H1 (cell line): ENCODE measurements at regions not wholly inside any gene's neighbourhood (a gene's known extent, or its start where the extent isn't known, plus 50 kb on each side); places are given as distances from the start of the nearest gene placed in this dataset.

Experiments
- CTCF ChIA-PET: fragments of 300-600 bp; sonication (Branson Sonifier 250); formaldehyde crosslinking; loops from one replicate; lab custom pipeline; 2021; ENCODE audit not compliant: partially characterized antibody; lab: Charles Lee
- POLR2A ChIA-PET: fragments of 300-600 bp; sonication (Branson Sonifier 250); formaldehyde crosslinking; loops from one replicate; lab custom pipeline; 2021; ENCODE audit warnings: inconsistent platforms; ENCODE audit not compliant: partially characterized antibody; lab: Charles Lee
- DNase-seq, 2 experiments: peaks; one replicate each; pipeline versions ENCODE4 v3.0.0 to v3.0.0-alpha.2; 2010 to 2022; ENCODE audit warnings: low spot score in 2 of 2, low read depth in 1 of 2, mixed read lengths in 1 of 2
- FAIRE-seq: peaks from 2 replicates; lab custom pipeline; 2011; peaks lifted over from hg19 to GRCh38; lab: Jason Lieb, UNC
- H2AFZ ChIP-seq: 2 replicates; pipeline ENCODE4 v1.8.1; 2012; ENCODE audit warnings: low read length, inconsistent platforms
- H2AK5ac ChIP-seq: 2 replicates; pipeline ENCODE4 v1.6.1; 2013; ENCODE audit warnings: low read depth, low read length
- H2BK120ac ChIP-seq: replicated peaks from 2 replicates; pipeline ENCODE3; 2013; ENCODE audit warnings: low read depth, low read length, inconsistent platforms
- H2BK12ac ChIP-seq: 2 replicates; pipeline ENCODE4 v1.6.1; 2013; ENCODE audit warnings: low read depth, low read length
- H2BK15ac ChIP-seq: 2 replicates; pipeline ENCODE4 v1.6.1; 2013; ENCODE audit warnings: low read length
- H2BK20ac ChIP-seq: 2 replicates; pipeline ENCODE4 v1.6.1; 2013; ENCODE audit warnings: low read length
- H2BK5ac ChIP-seq: 2 replicates; pipeline ENCODE4 v1.6.1; 2013; ENCODE audit warnings: low read depth, low read length
- H3K14ac ChIP-seq: 2 replicates; pipeline ENCODE4 v1.6.1; 2013; ENCODE audit warnings: inconsistent platforms; ENCODE audit not compliant: insufficient read length
- H3K18ac ChIP-seq: 2 replicates; pipeline ENCODE4 v1.6.1; 2013; ENCODE audit warnings: low read length; ENCODE audit errors: extremely low read depth
- H3K23ac ChIP-seq: 2 replicates; pipeline ENCODE4 v1.6.1; 2013; ENCODE audit warnings: inconsistent platforms; ENCODE audit not compliant: insufficient read length
- H3K23me2 ChIP-seq: 2 replicates; pipeline ENCODE4 v1.6.1; 2013; ENCODE audit warnings: low read depth, low read length
- H3K27ac ChIP-seq: 2 replicates; pipeline ENCODE4 v1.6.1; 2011; ENCODE audit warnings: low read depth, low read length, inconsistent platforms
- H3K27me3 ChIP-seq, 4 experiments: replicated peaks in 1 of 4; 1 replicate in 1 of 4; 2 replicates in 3 of 4; pipeline versions ENCODE4 v1.6.1 to v1.8.1; 2011 to 2013; ENCODE audit warnings: low read length in 3 of 4, mild to moderate bottlenecking in 3 of 4, inconsistent platforms in 2 of 4, mixed read lengths in 2 of 4, moderate library complexity in 1 of 4; ENCODE audit not compliant: control insufficient read depth in 3 of 4, insufficient read depth in 3 of 4; ENCODE audit errors: extremely low read depth in 1 of 4
- H3K36me3 ChIP-seq, 4 experiments: 2 replicates each; pipeline versions ENCODE4 v1.6.1 to v1.8.1; 2011 to 2013; ENCODE audit warnings: mild to moderate bottlenecking in 4 of 4, low read length in 3 of 4, moderate library complexity in 2 of 4, control low read depth in 1 of 4, inconsistent platforms in 1 of 4; ENCODE audit not compliant: insufficient read depth in 4 of 4, control insufficient read depth in 2 of 4
- H3K4ac ChIP-seq: replicated peaks from 2 replicates; pipeline ENCODE3; 2013; ENCODE audit warnings: low read length, low read depth, mixed read lengths, inconsistent platforms; ENCODE audit not compliant: insufficient read length
- H3K4me1 ChIP-seq, 4 experiments: replicated peaks in 1 of 4; 1 replicate in 1 of 4; 2 replicates in 3 of 4; pipeline versions ENCODE4 v1.6.1 to v1.8.1; 2011 to 2013; ENCODE audit warnings: low read length in 3 of 4, inconsistent platforms in 2 of 4, mixed read lengths in 1 of 4; ENCODE audit not compliant: insufficient read depth in 4 of 4, control insufficient read depth in 3 of 4
- H3K4me2 ChIP-seq, 2 experiments: 2 replicates each; pipeline versions ENCODE4 v1.6.1 to v1.8.1; 2011 to 2013; ENCODE audit warnings: low read depth in 2 of 2, low read length in 2 of 2, control low read depth in 1 of 2, inconsistent platforms in 1 of 2, mild to moderate bottlenecking in 1 of 2; ENCODE audit not compliant: insufficient read depth in 1 of 2
- H3K4me3 ChIP-seq, 4 experiments: fragments of 200-600, 300-600 bp in 1 of 4; sonication (generic), shearing (Covaris generic), sonication (Bioruptor Twin) in 1 of 4; 2 replicates each; pipeline versions ENCODE4 v1.5.1 to v1.8.1; 2011 to 2016; ENCODE audit warnings: low read length in 4 of 4, low read depth in 3 of 4, control low read depth in 2 of 4, inconsistent platforms in 2 of 4, mild to moderate bottlenecking in 2 of 4, mixed read lengths in 1 of 4, moderate library complexity in 1 of 4; ENCODE audit not compliant: insufficient read depth in 2 of 4; ENCODE audit errors: extremely low read depth in 1 of 4
- H3K56ac ChIP-seq: replicated peaks from 2 replicates; pipeline ENCODE3; 2013; ENCODE audit warnings: low read depth, mild to moderate bottlenecking, mixed read lengths, low read length, inconsistent platforms; ENCODE audit not compliant: insufficient read length
- H3K79me1 ChIP-seq: 2 replicates; pipeline ENCODE4 v1.6.1; 2013; ENCODE audit warnings: low read depth, low read length, control low read depth
- H3K79me2 ChIP-seq, 2 experiments: 2 replicates each; pipeline versions ENCODE4 v1.6.1 to v1.8.1; 2012 to 2013; ENCODE audit warnings: low read length in 2 of 2, mild to moderate bottlenecking in 2 of 2, inconsistent platforms in 1 of 2; ENCODE audit not compliant: insufficient read depth in 2 of 2, control insufficient read depth in 1 of 2
- H3K9ac ChIP-seq, 4 experiments: replicated peaks in 1 of 4; 1 replicate in 1 of 4; 2 replicates in 3 of 4; pipeline versions ENCODE4 v1.6.1 to v1.8.1; 2011 to 2013; ENCODE audit warnings: low read depth in 3 of 4, low read length in 3 of 4, control low read depth in 2 of 4, mild to moderate bottlenecking in 2 of 4, moderate library complexity in 2 of 4, inconsistent platforms in 1 of 4; ENCODE audit errors: extremely low read depth in 1 of 4
- H3K9me3 ChIP-seq, 2 experiments: 2 replicates each; pipeline versions ENCODE4 v1.6.1 to v1.8.1; 2012 to 2013; ENCODE audit warnings: mild to moderate bottlenecking in 2 of 2, moderate library complexity in 2 of 2, control low read depth in 1 of 2, inconsistent platforms in 1 of 2, low read depth in 1 of 2, low read length in 1 of 2, mixed read lengths in 1 of 2; ENCODE audit not compliant: insufficient read depth in 2 of 2
- H4K20me1 ChIP-seq, 2 experiments: replicated peaks in 1 of 2; 2 replicates each; pipeline versions ENCODE3 to v1.8.1; 2011 to 2013; ENCODE audit warnings: inconsistent platforms in 2 of 2, low read length in 2 of 2, mild to moderate bottlenecking in 1 of 2; ENCODE audit not compliant: insufficient read depth in 2 of 2, control insufficient read depth in 1 of 2
- H4K5ac ChIP-seq: 2 replicates; pipeline ENCODE4 v1.6.1; 2013; ENCODE audit warnings: low read length, low read depth, mixed read lengths, inconsistent platforms; ENCODE audit not compliant: insufficient read length
- H4K8ac ChIP-seq: 2 replicates; pipeline ENCODE4 v1.8.0; 2013; ENCODE audit warnings: mild to moderate bottlenecking, moderate library complexity, low read length, inconsistent platforms; ENCODE audit not compliant: insufficient read depth; ENCODE audit errors: extremely low read depth
- H4K91ac ChIP-seq: replicated peaks from 2 replicates; pipeline ENCODE3; 2013; ENCODE audit warnings: low read length, mixed read lengths, inconsistent platforms; ENCODE audit not compliant: insufficient read length
- CBX5 ChIP-seq: fragments of 300-800, 300-1000 bp; sonication (generic); IDR thresholded peaks from 2 replicates; pipeline ENCODE4 v1.7.1; 2016; ENCODE audit warnings: antibody characterized with exemption, low read length, low read depth
- CBX8 ChIP-seq: fragments of 300-800, 300-1000 bp; sonication (generic); IDR thresholded peaks from 2 replicates; pipeline ENCODE4 v1.7.1; 2016; ENCODE audit warnings: low read depth, low read length, borderline replicate concordance
- CEBPB ChIP-seq: IDR thresholded peaks from 2 replicates; pipeline ENCODE4 v1.6.1; 2012; ENCODE audit warnings: low read depth, low read length
- CTBP2 ChIP-seq: IDR thresholded peaks from 2 replicates; pipeline ENCODE4 v1.7.0; 2011; ENCODE audit warnings: borderline replicate concordance, mild to moderate bottlenecking, moderate library complexity, mixed read lengths, low read length; ENCODE audit not compliant: insufficient read depth, insufficient read length
- EP300 ChIP-seq, 2 experiments: IDR thresholded peaks; 1 replicate in 1 of 2; 2 replicates in 1 of 2; pipeline ENCODE4 v1.6.1; 2011 to 2012; ENCODE audit warnings: low read depth in 2 of 2, low read length in 2 of 2, mild to moderate bottlenecking in 2 of 2, borderline replicate concordance in 1 of 2, inconsistent platforms in 1 of 2, moderate library complexity in 1 of 2
- FOSL1 ChIP-seq: IDR thresholded peaks from 2 replicates; pipeline ENCODE4 v1.6.1; 2011; ENCODE audit warnings: mild to moderate bottlenecking, low read depth, low read length, moderate library complexity; ENCODE audit not compliant: insufficient read depth
- HDAC6 ChIP-seq: IDR thresholded peaks from one replicate; pipeline ENCODE4 v1.7.1; 2012; ENCODE audit warnings: low read depth, mild to moderate bottlenecking, inconsistent platforms, low read length, moderate library complexity
- SAP30 ChIP-seq: fragments of 300-600 bp; sonication (generic); IDR thresholded peaks from 2 replicates; pipeline ENCODE4 v1.7.1; 2012; ENCODE audit warnings: low read length, moderate library complexity, mild to moderate bottlenecking, inconsistent platforms; ENCODE audit not compliant: insufficient read depth, insufficient replicate concordance
- SIRT6 ChIP-seq: IDR thresholded peaks from one replicate; pipeline ENCODE4 v1.7.1; 2012; ENCODE audit warnings: low read length, inconsistent platforms
- SRF ChIP-seq: IDR thresholded peaks from 2 replicates; pipeline ENCODE4 v1.6.1; 2011; ENCODE audit warnings: mild to moderate bottlenecking, low read depth, low read length, moderate library complexity
- WGBS, 2 experiments: shearing (Covaris generic) in 1 of 2; methylation state at CpG; one replicate each; pipeline versions ENCODE4 v1.1.6 to v1.1.7; 2013 to 2015; ENCODE audit warnings: low lambda C conversion rate in 2 of 2, mixed read lengths in 2 of 2, inconsistent platforms in 1 of 2, low coverage in 1 of 2, missing lambda C conversion rate in 1 of 2; ENCODE audit not compliant: insufficient replicate concordance in 2 of 2, insufficient coverage in 1 of 2, insufficient read length in 1 of 2; ENCODE audit errors: extremely low coverage in 1 of 2, missing lambda C conversion rate in 1 of 2; 5-methylcytosine and 5-hydroxymethylcytosine counted together

DNA sequence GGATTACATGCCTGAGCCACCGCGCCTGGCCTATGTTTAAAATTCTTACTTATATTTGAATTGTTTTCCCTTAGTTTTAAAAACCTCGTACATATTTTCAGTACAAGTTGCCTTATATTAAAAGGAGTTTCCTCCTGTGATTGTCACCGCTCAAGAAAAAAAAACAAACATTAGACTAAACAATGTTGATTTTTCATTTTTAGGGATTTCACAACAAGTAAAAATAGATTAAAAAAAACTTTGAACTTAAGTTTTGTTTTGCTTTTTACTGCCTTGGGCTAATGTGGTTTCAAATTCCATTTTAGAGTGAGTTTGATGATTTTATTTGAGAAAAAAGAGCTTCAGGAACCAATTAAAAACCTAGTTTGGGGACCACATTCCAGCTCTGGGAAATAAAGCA is 1196.6 kb upstream of the CDH18 start:
- H2BK120ac ChIP-seq, result no peak overlapping the region
- H3K4me3 ChIP-seq, result no peak overlapping the region
- no peak for FAIRE-seq
- H3K36me3 ChIP-seq, result no peaks in the 10 kb centered on the region
- no peaks in the 10 kb centered on the region for H3K27me3 ChIP-seq
- H3K14ac ChIP-seq, result no peak overlapping the region
- H3K79me1 ChIP-seq, result no peaks in the 10 kb centered on the region
- no peak overlapping the region for H3K4ac ChIP-seq
- no peak overlapping the region for H2AFZ ChIP-seq
- no peak overlapping the region for H2BK20ac ChIP-seq
- CTCF ChIA-PET, result no interaction called here
- H3K79me2 ChIP-seq, result no peaks in the 10 kb centered on the region
- no peak overlapping the region for H3K56ac ChIP-seq
- H3K23me2 ChIP-seq, result no peaks in the 10 kb centered on the region
- DNase-seq, result no peak
- H2BK15ac ChIP-seq, result no peak overlapping the region
- H4K8ac ChIP-seq, result no peak overlapping the region
- no peak overlapping the region for H4K5ac ChIP-seq
- no peak overlapping the region for H2BK5ac ChIP-seq
- no peak overlapping the region for H3K27ac ChIP-seq
- H3K4me1 ChIP-seq, result no peaks in the 10 kb centered on the region
- no peak overlapping the region for H2AK5ac ChIP-seq
- no peak overlapping the region for H2BK12ac ChIP-seq
- no peaks in the 10 kb centered on the region for H3K9me3 ChIP-seq
- H4K20me1 ChIP-seq, result no peaks in the 10 kb centered on the region
- WGBS, 2 experiments, result 98% methylated on average over 4 of the region's 4 CpGs; no CpG with 5 or more reads in 1 of the 2 experiments
- POLR2A ChIA-PET, result no interaction called here
- H3K18ac ChIP-seq, result no peak overlapping the region
- H4K91ac ChIP-seq, result no peak overlapping the region
- H3K9ac ChIP-seq, result no peak overlapping the region
- H3K4me2 ChIP-seq, result no peak overlapping the region
- no peak overlapping the region for H3K23ac ChIP-seq
- TF ChIP-seq EP300 (IDR thresholded peaks at IDR 0.05; ENCODE audit: borderline replicate concordance in 1 of 2, low read depth in 2 of 2, low read length in 2 of 2), result no peak
- TF ChIP-seq CTBP2, result no peak
- no peak for TF ChIP-seq SAP30
- no peak for TF ChIP-seq SIRT6
- TF ChIP-seq CEBPB, result no peak
- no peak for TF ChIP-seq FOSL1
- TF ChIP-seq CBX5, result no peak
- TF ChIP-seq HDAC6, result no peak
- TF ChIP-seq CBX8, result no peak
- TF ChIP-seq SRF, result no peak
